ENCODE measurements at regions not wholly inside any gene's neighbourhood (a gene's known extent, or its start where the extent isn't known, plus 50 kb on each side); places are given as distances from the start of the nearest gene placed in this dataset.

DNA sequence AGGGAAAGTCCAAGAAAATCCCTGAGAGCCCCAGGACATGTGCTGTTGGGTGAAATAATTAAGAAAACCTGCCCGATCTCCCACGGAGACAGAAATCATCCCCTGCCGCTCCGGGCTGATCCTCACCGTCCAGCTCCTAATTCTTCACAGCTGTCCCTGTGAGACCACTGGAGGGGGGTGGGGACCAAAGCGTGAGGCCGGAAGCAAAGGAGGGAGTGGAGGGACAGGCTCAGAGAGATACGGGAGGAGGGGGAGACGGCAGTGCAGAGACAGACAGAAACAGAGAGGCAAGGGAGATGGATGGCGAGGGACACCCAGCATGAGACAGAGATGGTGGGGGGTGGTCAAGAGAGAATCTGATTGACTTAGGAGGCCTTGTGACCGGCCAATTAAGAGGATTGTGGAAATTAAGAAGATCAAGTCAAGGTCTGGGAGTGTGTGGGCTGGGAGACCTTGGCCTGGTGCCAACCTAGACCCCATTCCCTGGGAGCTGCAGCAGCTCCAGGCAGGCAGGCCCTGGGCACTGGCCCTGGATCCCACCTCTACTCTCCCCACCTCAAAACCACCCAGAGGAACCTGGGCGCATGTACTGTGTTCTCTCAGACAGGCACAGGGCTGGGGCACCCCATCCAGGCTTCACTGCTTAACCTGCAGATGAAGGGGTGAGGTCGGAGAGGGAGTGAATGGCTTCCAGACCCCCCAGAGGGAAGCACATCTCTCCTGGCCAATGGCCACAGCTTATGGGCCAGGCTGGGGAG lies 113.2 kb upstream of the ALDH1A3 start (continued):
- TF ChIP-seq MEF2A (IDR thresholded peaks at IDR 0.05; ENCODE audit: borderline replicate concordance, low read depth) (no peak), SIN3A (IDR thresholded peaks at IDR 0.05; ENCODE audit: borderline replicate concordance, low read depth, low read length) (no peak), FOSL2 (IDR thresholded peaks at IDR 0.05; ENCODE audit: borderline replicate concordance, low read depth) (no peak), FOXJ3 (CRISPR knock-in tag; IDR thresholded peaks at IDR 0.05) (peak; percentile 38; the same call in 1 of the 2 replicates), RFX5 (IDR thresholded peaks at IDR 0.05; ENCODE audit: low read length) (no peak), RAD21 (IDR thresholded peaks at IDR 0.05; ENCODE audit: low read length) (peak; percentile 48), MXI1 (IDR thresholded peaks at IDR 0.05; ENCODE audit: low read depth, low read length) (peak; percentile 29; the same call in 1 of the 2 replicates), POLR2AphosphoS5 (IDR thresholded peaks at IDR 0.05; ENCODE audit: low read depth, low read length) (no peak), GABPA (IDR thresholded peaks at IDR 0.05; ENCODE audit: low read depth) (no peak), EP300 (IDR thresholded peaks at IDR 0.05; ENCODE audit: borderline replicate concordance in 1 of 2, low read depth in 1 of 2, low read length in 1 of 2) (peak in 1 of 2 experiments; percentile 77; a peak in 2 of 4 replicates), TEAD4 (IDR thresholded peaks at IDR 0.05; ENCODE audit: borderline replicate concordance, insufficient read depth) (no peak), YY1 (IDR thresholded peaks at IDR 0.05; ENCODE audit: low read depth) (no peak)
- TF ChIP-seq, protein P1, sequence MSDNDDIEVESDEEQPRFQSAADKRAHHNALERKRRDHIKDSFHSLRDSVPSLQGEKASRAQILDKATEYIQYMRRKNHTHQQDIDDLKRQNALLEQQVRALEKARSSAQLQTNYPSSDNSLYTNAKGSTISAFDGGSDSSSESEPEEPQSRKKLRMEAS (IDR thresholded peaks at IDR 0.05; ENCODE audit: low read depth), result no peak
- TF ChIP-seq, protein P2, sequence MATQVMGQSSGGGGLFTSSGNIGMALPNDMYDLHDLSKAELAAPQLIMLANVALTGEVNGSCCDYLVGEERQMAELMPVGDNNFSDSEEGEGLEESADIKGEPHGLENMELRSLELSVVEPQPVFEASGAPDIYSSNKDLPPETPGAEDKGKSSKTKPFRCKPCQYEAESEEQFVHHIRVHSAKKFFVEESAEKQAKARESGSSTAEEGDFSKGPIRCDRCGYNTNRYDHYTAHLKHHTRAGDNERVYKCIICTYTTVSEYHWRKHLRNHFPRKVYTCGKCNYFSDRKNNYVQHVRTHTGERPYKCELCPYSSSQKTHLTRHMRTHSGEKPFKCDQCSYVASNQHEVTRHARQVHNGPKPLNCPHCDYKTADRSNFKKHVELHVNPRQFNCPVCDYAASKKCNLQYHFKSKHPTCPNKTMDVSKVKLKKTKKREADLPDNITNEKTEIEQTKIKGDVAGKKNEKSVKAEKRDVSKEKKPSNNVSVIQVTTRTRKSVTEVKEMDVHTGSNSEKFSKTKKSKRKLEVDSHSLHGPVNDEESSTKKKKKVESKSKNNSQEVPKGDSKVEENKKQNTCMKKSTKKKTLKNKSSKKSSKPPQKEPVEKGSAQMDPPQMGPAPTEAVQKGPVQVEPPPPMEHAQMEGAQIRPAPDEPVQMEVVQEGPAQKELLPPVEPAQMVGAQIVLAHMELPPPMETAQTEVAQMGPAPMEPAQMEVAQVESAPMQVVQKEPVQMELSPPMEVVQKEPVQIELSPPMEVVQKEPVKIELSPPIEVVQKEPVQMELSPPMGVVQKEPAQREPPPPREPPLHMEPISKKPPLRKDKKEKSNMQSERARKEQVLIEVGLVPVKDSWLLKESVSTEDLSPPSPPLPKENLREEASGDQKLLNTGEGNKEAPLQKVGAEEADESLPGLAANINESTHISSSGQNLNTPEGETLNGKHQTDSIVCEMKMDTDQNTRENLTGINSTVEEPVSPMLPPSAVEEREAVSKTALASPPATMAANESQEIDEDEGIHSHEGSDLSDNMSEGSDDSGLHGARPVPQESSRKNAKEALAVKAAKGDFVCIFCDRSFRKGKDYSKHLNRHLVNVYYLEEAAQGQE (IDR thresholded peaks at IDR 0.05; ENCODE audit: low read depth, low read length), result no peak
- TF ChIP-seq, protein P3, sequence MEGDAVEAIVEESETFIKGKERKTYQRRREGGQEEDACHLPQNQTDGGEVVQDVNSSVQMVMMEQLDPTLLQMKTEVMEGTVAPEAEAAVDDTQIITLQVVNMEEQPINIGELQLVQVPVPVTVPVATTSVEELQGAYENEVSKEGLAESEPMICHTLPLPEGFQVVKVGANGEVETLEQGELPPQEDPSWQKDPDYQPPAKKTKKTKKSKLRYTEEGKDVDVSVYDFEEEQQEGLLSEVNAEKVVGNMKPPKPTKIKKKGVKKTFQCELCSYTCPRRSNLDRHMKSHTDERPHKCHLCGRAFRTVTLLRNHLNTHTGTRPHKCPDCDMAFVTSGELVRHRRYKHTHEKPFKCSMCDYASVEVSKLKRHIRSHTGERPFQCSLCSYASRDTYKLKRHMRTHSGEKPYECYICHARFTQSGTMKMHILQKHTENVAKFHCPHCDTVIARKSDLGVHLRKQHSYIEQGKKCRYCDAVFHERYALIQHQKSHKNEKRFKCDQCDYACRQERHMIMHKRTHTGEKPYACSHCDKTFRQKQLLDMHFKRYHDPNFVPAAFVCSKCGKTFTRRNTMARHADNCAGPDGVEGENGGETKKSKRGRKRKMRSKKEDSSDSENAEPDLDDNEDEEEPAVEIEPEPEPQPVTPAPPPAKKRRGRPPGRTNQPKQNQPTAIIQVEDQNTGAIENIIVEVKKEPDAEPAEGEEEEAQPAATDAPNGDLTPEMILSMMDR (IDR thresholded peaks at IDR 0.05), result no peak
- TF ChIP-seq, protein P4, sequence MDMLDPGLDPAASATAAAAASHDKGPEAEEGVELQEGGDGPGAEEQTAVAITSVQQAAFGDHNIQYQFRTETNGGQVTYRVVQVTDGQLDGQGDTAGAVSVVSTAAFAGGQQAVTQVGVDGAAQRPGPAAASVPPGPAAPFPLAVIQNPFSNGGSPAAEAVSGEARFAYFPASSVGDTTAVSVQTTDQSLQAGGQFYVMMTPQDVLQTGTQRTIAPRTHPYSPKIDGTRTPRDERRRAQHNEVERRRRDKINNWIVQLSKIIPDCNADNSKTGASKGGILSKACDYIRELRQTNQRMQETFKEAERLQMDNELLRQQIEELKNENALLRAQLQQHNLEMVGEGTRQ (IDR thresholded peaks at IDR 0.05; ENCODE audit: borderline replicate concordance, low read depth, low read length), result no peak
- TF ChIP-seq, protein P5, sequence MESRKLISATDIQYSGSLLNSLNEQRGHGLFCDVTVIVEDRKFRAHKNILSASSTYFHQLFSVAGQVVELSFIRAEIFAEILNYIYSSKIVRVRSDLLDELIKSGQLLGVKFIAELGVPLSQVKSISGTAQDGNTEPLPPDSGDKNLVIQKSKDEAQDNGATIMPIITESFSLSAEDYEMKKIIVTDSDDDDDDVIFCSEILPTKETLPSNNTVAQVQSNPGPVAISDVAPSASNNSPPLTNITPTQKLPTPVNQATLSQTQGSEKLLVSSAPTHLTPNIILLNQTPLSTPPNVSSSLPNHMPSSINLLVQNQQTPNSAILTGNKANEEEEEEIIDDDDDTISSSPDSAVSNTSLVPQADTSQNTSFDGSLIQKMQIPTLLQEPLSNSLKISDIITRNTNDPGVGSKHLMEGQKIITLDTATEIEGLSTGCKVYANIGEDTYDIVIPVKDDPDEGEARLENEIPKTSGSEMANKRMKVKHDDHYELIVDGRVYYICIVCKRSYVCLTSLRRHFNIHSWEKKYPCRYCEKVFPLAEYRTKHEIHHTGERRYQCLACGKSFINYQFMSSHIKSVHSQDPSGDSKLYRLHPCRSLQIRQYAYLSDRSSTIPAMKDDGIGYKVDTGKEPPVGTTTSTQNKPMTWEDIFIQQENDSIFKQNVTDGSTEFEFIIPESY (IDR thresholded peaks at IDR 0.05; ENCODE audit: borderline replicate concordance, low read depth), result no peak
